Mesothelial cell of epicardium (in vitro differentiated cells): ENCODE measurements at regions not wholly inside any gene's neighbourhood (a gene's known extent, or its start where the extent isn't known, plus 50 kb on each side); places are given as distances from the start of the nearest gene placed in this dataset.
A peak's percentile ranks its signal among the peaks of the same experiment; 100 is the strongest.

Experiments used
- DNase-seq, 2 experiments: peaks; one replicate each; pipeline ENCODE4 v3.0.0; 2021; ENCODE audit warnings: low spot score in 2 of 2; ENCODE audit not compliant: unreplicated experiment in 2 of 2
- H3K27ac Mint-ChIP-seq: 2 replicates; pipeline ENCODE4 v1.8.0; 2021; ENCODE audit warnings: mixed read lengths
- H3K27me3 Mint-ChIP-seq: 2 replicates; pipeline ENCODE4 v1.8.0; 2021; ENCODE audit warnings: low read depth, mixed read lengths
- H3K36me3 Mint-ChIP-seq: 2 replicates; pipeline ENCODE4 v1.8.0; 2021; ENCODE audit warnings: mixed read lengths
- H3K4me1 Mint-ChIP-seq: 2 replicates; pipeline ENCODE4 v1.8.0; 2021; ENCODE audit warnings: mixed read lengths
- H3K4me3 Mint-ChIP-seq: 2 replicates; pipeline ENCODE4 v1.8.0; 2021; ENCODE audit warnings: mild to moderate bottlenecking, moderate library complexity, mixed read lengths
- H3K9me3 Mint-ChIP-seq: 2 replicates; pipeline ENCODE4 v1.8.0; 2021; ENCODE audit warnings: mixed read lengths
- TF ChIP-seq, protein P1 (sequence below): fragments of 200-600 bp; sonication (generic); IDR thresholded peaks from one replicate; pipeline ENCODE4 v1.5.0; 2021; ENCODE audit warnings: antibody characterized with exemption; ENCODE audit not compliant: unreplicated experiment

- TF ChIP-seq, protein P1, sequence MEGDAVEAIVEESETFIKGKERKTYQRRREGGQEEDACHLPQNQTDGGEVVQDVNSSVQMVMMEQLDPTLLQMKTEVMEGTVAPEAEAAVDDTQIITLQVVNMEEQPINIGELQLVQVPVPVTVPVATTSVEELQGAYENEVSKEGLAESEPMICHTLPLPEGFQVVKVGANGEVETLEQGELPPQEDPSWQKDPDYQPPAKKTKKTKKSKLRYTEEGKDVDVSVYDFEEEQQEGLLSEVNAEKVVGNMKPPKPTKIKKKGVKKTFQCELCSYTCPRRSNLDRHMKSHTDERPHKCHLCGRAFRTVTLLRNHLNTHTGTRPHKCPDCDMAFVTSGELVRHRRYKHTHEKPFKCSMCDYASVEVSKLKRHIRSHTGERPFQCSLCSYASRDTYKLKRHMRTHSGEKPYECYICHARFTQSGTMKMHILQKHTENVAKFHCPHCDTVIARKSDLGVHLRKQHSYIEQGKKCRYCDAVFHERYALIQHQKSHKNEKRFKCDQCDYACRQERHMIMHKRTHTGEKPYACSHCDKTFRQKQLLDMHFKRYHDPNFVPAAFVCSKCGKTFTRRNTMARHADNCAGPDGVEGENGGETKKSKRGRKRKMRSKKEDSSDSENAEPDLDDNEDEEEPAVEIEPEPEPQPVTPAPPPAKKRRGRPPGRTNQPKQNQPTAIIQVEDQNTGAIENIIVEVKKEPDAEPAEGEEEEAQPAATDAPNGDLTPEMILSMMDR = no peak
- Mint-ChIP-seq H3K27me3 (peaks cover 3% of the 10 kb centered on the region), H3K9me3 (no peaks in the 10 kb centered on the region), H3K4me1 (peaks cover 20% of the 10 kb centered on the region), H3K36me3 (no peaks in the 10 kb centered on the region), H3K27ac (no peak overlapping the region), H3K4me3 (no peak overlapping the region)
- DNase-seq = no peak
Measured at GRCh38 chr3:124276539-124277143, 284.7 kb upstream of the ROPN1 start.

DNA sequence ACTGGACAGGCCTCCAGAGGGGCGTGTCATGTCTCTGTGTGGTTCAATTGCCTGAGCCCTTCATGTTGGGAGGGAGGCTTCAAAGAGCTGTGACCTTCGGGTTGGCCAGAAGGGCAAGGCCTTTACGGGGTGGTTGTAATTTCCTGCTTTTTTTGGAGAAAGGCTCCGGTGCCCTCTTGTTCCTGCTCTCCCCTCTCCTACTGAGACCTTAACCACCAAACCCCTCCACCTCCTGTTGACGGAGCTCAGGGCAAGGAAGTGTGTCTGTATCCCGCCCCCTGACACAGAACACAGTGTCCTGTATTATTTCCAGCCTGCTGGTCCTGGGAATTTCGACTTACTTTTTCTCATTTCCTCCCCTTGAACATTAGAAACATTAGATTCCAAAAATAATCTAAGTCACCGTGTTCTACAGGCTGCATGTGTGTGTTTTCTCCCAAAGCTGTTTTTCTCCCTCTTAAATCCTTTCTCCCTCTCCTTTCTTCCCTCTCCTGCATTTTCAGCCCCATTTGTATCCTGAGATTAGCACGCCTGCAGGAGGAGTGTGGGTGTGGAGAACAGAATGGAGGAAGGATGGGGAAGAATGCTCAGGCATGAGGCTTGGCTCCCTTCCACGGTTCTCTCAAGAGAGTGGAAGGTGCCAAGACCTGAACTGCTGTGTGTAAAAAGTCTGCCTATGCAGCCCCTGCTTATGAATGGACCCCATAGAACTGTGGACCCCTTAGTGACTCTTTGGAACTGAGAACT lies 285.4 kb upstream of the ROPN1 start:
- Mint-ChIP-seq H3K4me3 (no peak overlapping the region), H3K36me3 (no peaks in the 10 kb centered on the region), H3K9me3 (no peaks in the 10 kb centered on the region), H3K4me1 (peaks cover 18% of the 10 kb centered on the region), H3K27ac (peak overlapping the region; percentile 31), H3K27me3 (peaks cover 3% of the 10 kb centered on the region)
- TF ChIP-seq, protein P1 = no peak
- DNase-seq = no peak

DNA sequence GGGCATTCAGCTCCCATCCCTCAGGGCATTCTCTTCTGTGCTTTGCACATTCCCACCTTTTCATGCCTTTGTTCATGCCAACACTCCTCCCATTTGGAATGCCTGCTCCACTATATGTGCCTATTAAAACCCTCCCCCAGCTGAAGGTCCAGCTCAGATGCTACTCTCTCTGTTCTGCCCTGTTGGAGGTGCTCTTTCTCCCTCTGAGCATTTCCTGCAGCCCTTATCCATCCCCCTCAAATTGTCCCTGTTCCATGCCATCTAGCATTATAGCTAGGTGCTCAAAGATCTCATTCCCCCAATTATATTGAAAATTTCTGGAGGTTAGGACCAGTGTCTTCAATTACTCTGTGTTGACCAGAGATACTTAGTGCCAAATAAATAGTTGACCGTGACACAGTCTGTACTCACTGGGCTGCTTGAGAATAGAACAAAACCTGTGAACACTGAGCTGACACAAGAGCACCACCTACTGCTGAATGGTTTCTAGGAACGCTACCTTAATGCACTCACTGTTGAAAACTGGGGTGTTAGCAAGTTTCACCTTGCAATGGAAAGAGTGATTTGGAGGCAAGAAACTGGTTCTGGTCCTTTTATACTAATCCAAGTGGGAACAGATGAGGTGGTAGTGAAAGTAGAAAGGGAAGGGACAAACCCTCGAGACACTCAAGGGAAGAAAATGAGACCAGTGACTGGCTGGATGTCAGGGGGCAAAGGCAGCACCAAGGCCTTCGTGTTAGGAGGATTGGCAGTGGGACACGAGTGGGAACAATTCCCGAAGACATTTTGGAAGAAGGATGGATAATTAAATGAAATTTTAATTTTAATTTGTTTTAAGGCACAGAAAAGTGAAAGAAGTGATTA lies 289.8 kb upstream of the ROPN1 start:
- Mint-ChIP-seq H3K27ac (no peak overlapping the region), H3K36me3 (no peaks in the 10 kb centered on the region), H3K27me3 (peaks cover 3% of the 10 kb centered on the region), H3K4me3 (no peak overlapping the region), H3K4me1 (peaks cover 15% of the 10 kb centered on the region), H3K9me3 (no peaks in the 10 kb centered on the region)
- TF ChIP-seq, protein P1 = no peak
- DNase-seq = no peak

DNA sequence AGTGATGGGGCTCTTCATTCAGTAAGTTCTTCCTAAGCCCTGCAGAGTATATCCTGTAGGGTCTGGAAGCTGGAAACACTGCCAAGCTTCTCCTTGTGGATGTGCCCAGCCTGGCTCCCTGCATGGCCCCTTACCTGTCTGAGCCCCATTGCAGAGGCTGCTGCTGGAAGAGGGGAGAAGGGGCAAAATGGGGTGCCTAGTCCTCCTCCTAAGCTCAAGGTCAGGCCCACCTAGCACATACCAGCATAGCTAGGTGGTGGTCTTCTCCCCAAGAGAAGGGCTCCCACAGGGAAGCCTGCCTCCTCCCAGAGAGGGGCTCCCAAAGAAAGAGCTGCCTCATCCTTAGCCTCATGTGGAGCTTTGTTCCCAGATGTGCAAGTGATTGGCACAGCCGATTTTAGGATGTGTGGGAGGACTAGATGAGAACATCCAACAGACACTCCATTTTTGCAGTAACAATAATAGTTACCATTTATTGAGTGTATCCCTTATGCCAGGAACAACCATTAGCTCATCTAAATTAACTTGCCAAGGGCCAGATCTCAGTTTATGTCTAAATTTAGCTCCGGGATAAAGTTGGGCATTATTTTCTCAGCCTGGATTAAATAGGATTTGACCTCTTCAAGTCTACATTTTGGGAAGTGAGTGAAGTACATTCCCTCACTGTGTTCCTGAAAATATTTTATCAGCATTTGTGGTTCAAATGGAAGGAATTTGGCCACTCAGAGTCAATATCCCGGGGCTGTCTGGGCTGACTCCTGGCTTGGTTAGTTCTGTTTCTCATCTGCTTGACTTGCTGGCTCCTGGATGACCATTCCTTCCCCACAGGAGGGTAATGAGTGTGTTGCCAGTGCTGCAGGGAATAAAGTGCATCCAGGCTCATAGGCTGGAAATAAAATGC lies 291.1 kb upstream of the ROPN1 start:
- TF ChIP-seq, protein P1 = no peak
- no peak overlapping the region for H3K4me3 Mint-ChIP-seq
- peaks cover 5% of the 10 kb centered on the region for H3K4me1 Mint-ChIP-seq
- H3K36me3 Mint-ChIP-seq = no peaks in the 10 kb centered on the region
- H3K27ac Mint-ChIP-seq = no peak overlapping the region
- peaks cover under 1% of the 10 kb centered on the region for H3K9me3 Mint-ChIP-seq
- no peak for DNase-seq
- H3K27me3 Mint-ChIP-seq = peaks cover 3% of the 10 kb centered on the region

DNA sequence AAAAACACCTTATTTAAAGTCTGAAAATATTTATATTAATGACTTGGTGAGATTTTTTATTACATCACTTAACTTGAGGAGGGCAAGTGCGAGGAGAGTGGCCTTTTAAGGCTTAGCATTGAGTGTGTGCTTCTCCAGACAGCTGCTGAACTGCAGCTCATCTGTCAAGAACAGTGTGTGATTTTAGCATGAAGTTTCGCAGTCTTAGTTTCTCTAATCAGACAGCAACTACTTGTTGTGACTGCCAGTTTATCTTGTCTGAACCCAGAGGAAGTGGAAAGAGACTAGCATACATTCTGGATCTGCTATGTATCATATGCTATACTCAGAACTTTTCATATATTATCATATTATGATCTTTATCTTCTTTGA lies 291.7 kb upstream of the ROPN1 start:
- no peak for DNase-seq
- Mint-ChIP-seq H3K27me3 (peaks cover 3% of the 10 kb centered on the region), H3K4me3 (no peak overlapping the region), H3K36me3 (peaks cover 4% of the 10 kb centered on the region), H3K27ac (no peak overlapping the region), H3K9me3 (peaks cover 7% of the 10 kb centered on the region), H3K4me1 (peaks cover 5% of the 10 kb centered on the region)
- TF ChIP-seq, protein P1 = no peak
